ENCODE measurements at regions not wholly inside any gene's neighbourhood (a gene's known extent, or its start where the extent isn't known, plus 50 kb on each side); places are given as distances from the start of the nearest gene placed in this dataset.

DNA sequence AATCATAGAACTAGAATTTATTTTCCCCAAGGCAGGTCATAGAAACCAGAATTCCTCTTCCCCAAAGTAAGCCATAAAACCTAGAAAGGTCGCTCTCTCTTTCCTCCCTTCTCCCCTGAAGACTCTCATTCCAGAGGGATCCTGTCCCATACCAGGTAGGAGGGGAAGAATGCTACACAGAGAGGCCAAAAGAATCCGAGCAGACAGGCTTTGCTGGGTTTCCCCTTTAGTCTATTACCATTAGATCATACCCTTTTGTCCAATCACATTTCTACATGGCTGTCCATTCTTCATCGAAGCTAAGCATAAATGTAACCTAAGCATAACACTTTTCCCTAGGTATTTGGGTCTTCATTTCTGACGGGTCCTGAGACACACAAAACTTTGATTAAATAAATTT lies 204.5 kb downstream of the SPTSSA start:
- TF ChIP-seq, protein P1, sequence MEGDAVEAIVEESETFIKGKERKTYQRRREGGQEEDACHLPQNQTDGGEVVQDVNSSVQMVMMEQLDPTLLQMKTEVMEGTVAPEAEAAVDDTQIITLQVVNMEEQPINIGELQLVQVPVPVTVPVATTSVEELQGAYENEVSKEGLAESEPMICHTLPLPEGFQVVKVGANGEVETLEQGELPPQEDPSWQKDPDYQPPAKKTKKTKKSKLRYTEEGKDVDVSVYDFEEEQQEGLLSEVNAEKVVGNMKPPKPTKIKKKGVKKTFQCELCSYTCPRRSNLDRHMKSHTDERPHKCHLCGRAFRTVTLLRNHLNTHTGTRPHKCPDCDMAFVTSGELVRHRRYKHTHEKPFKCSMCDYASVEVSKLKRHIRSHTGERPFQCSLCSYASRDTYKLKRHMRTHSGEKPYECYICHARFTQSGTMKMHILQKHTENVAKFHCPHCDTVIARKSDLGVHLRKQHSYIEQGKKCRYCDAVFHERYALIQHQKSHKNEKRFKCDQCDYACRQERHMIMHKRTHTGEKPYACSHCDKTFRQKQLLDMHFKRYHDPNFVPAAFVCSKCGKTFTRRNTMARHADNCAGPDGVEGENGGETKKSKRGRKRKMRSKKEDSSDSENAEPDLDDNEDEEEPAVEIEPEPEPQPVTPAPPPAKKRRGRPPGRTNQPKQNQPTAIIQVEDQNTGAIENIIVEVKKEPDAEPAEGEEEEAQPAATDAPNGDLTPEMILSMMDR (IDR thresholded peaks at IDR 0.05), result no peak
- TF ChIP-seq POLR2A (IDR thresholded peaks at IDR 0.05), result no peak
- TF ChIP-seq POLR2AphosphoS5 (IDR thresholded peaks at IDR 0.05), result no peak
- no peak for TF ChIP-seq EP300 (IDR thresholded peaks at IDR 0.05)
